Nucleus accumbens (tissue), 56 donors: ENCODE measurements at regions not wholly inside any gene's neighbourhood (a gene's known extent, or its start where the extent isn't known, plus 50 kb on each side); places are given as distances from the start of the nearest gene placed in this dataset.
"Not testable (repeated sequence)": the region's sequence is repeated elsewhere in the genome, so short reads cannot be mapped to it uniquely, and the experiment has no call there.

Experiments used
- DNase-seq, 56 donors: peaks; one replicate each; lab custom pipeline; 2025; lab: John Stamatoyannopoulos, UW

DNA sequence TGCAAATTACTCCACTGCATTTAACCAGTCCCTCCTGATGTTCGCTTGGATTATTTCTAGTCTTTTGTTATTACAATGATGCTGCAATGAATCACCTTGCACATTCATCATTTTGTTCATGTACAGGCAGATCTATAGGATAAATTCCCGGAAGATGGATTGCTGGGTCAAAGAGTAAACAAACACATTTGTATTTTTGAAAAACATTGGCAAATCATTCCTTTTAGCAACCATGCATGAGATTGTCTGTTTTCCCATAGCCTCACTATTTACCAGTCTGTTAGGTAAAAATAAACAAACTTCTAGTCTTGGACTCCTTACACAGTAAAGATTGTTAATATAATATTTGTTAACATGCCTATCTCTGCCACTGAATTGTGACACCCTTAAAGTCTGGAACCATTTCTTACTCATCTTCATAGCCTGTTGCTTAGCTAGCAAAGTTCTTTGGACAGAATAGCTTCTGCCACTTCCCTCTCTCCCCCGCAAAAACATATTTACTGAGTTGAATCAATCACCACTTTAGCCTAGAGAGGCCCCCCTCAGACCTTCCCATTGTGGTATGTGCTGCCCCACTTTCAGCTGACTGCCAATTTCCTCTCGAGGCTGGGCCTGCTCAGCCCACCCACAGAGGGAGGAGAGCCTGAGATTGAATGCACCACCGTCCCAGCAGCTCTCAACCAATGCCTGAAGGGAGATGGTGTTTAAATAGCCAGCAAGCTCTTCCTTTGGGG is 108.4 kb upstream of the ATXN3L start:
- no peak for DNase-seq

DNA sequence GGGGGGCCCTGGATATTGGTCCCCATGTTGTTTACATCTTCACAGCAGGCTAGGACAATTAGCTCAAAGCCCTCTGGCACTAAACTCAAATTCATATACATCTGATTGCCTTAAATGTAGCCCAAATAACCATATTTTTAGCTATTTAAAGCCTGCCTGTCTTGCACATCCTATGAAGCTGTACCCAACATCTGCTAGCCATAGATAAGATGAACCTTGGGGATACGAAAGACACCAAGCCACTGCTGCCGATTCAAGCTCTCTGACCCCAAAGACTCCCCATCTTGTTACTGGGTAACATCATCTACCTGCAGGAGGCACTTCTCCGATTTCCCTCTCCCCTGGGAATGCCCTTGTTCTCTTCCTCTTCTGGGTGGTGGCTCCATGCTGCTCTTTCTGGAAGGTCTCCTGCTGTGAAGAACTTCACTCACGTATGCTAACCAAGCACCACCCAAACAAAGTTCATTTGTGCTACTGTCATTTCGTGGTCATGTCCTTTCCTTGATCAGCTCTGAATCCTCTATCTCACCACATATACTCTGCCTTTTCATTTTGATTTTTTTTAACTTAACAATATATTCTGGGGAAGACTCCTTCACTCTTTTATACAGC is 107.7 kb upstream of the ATXN3L start:
- no peak for DNase-seq

DNA sequence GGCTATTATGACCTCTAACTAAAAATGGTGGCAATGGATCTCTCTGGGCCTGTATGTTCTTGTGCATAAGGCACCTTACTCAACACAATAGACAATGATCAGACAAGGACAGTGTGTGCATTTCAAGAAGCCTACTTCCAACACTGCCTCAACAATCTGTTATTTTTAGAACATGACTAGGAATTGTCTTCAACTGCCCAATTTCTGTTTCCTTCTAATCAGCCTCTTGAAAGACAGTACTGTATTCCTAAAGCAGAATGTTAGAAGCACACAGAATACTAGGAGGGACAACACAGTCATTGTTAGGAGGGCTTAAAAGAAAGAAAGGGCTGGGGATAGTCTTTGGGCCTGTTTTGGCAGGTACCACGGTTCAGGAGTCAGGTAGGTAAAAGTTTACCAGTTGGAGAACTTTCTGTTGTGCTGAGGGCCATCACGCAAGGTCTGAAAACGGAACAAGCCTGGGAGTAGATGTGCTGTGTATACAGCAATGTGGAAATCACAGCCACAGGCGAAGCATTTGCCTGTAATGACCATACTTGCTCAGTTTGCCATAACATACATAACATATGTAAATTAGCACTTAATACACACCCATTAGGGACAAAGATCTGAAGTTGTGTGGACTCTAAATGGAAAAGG is 100.8 kb upstream of the ATXN3L start:
- peak in 1 of 56 donors; percentile 4 for DNase-seq

DNA sequence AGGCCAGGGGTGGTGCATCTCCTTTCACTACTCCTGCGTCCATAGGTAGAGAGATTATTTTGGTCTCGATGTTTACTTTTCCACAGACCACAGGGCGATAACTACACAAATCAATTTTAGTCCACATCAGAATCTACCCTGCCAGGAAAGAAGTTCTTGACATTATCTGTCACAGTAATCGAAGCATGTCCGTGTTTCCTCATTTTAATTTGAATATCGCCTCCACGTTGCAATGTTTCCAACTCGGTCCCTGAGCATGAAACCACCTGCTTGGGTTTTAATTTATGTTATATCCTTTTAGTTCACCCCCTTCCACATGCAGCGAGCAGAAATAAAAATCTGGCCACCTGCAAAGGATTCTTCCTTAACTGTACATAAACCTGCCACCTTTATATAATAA is 100.1 kb upstream of the ATXN3L start:
- DNase-seq: no peak

DNA sequence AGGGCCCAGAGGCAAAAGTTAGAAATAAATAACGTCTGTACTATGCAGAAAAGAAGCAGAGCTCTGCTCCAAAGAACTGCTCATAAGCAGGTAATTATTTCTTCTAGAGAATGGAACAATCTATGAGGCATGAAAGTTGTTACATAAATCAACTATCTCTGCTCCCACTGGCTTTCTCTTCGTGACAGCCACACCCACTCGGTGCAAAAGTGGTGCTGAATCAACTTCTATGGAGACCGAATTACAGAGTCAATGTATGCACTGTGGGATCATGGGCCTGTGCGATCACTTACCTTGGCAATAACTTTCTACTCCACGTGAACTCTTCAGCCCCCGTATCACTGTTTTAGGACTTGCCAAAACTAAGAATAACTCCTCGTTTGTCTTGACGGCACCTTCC is 99.4 kb upstream of the ATXN3L start:
- peak in 17 of 56 donors; percentile 0 to 48 (median 7) for DNase-seq

DNA sequence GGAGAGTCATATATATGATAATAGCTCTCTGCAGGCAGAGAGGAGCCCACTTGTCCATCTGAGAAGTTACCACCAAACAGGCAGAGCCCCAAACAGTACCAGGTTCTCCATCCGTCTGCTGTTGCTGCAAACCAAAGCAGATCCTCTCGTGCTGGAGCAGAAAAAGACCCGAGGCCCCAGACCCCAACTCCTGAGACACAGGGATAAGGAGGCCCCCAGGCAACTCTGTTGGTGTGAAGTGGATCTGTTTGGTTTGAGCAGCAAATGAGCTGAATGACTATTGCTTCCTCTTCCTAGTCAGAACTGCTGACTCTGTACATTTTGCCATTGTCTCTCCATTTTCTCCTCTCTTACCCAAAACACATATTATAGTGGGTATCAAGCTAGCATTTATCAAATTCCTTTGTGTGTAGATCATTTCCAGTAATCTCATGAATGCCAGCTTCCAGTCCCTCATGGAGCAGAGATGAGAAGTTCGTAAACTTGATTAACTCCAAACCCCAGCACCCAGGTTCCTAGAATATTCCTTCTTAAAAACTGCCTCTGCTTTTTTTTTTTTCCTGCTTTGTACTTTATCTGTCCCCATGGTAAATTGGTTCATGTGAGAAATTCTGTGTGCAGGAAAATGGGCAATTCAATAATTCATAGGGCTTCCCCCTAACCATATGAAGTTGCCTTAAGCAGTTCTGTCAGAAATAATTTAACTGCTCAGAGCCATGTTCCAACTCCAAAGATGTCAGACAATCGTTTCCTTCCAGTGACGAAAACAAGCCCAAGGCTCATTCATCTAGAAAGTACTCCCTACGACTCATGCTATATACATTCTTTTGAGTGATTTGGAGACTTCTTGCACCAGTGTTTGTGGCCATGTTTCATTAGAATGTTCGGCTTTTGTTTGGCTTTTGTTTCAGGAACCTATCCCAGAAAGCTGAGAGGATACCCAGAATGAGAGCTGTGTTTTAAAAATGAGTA is 98.6 kb upstream of the ATXN3L start:
- no peak for DNase-seq

DNA sequence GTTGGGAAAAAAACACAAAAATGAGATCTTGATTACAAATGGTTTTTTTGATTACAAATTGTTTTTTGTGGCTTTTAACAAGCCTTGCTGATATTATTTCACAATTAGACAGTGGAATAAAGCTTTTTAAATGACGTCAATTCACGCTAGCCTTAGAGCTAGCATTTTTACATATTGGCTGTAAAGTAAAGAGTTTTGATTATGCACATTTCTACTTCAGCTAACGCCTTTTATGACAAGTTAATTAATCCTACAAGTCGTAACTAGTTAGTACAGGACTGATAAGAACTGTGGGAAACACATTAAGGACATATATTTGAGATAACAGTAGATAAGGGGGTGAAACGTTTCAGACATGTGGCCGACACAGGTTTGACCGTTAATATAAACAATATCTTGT is 95.7 kb upstream of the ATXN3L start:
- DNase-seq: no peak

DNA sequence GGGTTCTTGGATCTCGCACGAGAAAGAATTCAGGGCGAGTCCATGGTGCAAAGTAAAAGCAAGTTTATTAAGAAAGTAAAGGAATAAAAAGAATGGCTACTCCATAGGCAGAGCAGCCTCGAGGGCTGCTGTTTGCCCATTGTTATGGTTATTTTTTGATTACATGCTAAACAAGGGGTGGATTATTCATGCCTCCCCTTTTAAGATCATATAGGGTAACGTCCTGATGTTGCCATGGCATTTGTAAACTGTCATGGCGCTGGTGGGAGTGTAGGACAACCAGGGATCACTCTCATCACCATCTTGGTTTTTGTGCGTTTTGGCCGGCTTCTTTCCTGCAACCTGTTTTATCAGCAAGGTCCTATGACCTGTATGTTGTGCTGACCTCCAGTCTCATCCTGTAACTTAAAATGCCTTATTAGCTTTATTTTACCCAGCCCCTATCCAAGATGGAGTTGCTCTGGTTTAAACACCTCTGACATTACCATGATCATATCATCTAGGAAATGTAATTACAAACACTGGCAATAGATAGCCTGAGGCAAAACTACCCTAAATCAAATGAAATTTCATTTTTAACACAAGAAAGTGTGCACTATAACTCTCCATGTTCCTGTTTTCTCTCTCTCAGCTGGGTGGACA is 94.3 kb upstream of the ATXN3L start:
- DNase-seq: no peak

DNA sequence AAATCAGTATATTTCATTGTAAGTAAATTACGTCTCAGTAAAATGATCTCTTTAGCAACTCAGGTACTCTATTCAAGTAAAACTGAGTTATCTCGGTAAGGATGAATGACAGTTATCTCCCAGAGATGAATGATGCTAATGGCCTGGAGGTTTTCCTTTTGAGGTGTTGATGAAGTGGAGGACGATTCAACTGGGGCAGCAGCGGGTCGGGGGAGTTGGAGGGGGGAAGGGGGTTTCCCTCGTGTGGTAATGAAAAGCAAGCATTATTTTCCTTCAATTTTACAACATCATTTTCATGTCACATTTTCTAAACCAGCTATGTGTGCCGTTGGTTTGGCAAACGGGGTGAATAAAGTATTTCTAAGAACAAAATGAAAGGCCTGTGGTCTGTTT is 92.4 kb upstream of the ATXN3L start:
- no peak for DNase-seq

DNA sequence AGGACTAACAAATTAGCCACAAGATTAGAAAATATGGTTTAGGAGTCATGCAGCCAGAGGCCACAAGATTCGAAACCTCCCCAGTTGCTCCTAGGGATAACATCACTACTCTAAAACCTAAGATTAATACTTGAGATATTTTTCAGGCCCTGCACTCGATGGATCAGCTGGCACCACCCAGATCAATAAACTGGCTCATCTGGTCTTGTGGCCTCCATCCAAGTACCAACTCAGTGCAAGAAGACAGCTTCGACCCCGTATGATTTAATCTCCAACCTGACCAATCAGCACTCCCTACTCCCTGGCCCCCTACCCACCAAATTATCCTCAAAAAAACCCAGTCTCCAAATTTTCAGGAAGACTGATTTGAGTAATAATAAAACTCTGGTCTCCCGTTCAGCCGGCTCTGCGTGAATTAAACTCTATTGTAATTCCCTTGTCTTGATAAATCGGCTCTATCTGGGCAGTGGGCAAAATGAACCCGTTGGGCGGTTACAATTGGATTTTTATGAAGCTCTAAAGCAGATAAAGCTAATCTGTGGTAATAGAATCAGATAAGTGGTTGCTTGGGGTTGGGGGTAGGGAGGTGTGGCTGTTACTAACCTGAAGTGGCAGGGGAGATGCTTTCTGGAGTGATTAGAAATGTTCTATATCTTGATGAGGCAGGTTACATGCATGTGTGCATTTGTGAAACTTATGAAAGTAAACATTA is 91.8 kb upstream of the ATXN3L start:
- DNase-seq: no peak

DNA sequence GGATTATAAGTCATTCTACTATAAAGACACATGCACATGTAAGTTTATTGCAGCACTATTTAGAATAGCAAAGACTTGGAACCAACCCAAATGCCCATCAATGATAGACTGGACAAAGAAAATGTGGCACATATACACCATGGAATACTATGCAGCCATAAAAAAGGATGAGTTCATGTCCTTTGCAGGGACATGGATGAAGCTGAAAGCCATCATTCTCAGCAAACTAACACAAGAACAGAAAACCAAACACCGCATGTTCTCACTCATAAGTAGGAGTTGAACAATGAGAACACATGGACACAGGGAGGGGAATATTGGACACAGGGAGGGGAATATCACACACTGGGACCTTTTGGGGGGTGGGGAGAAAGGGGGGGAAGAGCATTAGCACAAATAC is 88.7 kb upstream of the ATXN3L start:
- DNase-seq: not testable (repeated sequence)

DNA sequence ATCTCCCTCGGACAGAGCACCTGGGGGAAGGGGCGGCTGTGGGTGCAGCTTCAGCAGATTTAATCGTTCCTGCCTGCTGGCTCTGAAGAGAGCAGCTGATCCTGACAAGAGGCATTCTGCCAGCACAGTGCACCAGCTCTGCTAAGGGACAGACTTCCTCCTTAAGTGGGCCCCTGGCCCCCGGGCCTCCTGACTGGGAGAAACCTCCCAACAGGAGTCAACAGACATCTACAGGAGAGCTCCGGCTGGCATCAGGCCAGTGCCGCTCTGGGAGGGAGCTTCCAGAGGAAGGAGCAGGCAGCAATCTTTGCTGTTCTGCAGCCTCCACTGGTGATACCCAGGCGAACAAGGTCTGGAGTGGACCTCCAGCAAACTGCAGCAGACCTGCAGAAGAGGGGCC is 84.9 kb upstream of the ATXN3L start:
- DNase-seq: peak in 3 of 56 donors; percentile 0 to 2 (median 1)

DNA sequence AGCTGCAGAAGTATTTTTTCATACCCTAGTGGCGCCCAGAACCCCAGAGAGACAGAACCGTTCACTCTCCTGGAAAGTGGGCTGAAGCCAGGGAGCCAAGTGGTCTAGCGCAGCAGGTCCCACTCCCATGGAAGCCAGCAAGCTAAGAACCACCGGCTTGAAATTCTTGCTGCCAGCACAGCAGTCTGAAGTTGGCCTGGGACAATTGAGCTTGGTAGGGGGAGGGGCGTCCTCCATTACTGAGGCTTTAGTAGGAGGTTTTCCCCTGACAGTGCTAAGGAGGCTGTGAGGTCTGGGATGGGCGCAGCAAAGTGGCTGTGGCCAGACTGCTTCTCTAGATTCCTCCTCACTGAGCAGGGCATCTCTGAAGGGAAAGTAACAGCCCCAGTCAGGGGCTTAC is 84.5 kb upstream of the ATXN3L start:
- DNase-seq: no peak

DNA sequence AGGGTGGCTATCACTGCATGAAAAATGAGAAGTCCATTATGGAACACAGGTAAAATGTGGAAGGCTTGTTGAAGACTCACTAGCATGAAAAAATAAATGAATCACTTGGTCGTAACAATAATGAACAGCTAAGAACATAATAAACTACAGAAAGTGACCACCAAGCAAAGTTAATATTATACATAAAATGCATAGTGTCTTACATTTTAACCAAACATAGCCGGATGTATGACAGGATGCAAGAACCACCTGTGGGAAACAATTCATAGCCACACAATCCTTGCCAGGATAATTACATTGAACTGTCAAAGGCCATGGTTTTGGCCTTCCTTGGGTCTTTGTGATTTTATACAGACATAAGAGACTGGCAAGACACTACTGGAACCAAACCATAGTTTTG is 81.9 kb upstream of the ATXN3L start:
- DNase-seq: no peak

DNA sequence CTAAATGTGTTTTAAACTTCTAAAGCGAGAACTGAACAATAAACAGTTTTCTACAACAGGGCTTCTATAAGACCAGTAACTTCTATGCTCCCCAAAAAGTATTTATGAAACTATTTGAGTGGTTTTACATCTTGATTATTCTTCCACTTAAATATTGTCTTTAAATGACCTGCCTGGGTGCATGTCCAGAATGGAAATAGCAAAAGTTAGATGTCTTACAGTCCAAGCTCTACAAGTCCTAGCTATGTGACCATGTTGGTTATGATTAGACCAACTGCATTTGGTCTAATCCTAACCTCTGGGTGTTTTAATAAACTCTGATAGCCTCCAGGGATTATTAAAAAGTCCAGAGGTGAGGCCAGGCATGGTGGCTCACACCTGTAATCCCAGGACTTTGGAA is 79.0 kb upstream of the ATXN3L start:
- no peak for DNase-seq

DNA sequence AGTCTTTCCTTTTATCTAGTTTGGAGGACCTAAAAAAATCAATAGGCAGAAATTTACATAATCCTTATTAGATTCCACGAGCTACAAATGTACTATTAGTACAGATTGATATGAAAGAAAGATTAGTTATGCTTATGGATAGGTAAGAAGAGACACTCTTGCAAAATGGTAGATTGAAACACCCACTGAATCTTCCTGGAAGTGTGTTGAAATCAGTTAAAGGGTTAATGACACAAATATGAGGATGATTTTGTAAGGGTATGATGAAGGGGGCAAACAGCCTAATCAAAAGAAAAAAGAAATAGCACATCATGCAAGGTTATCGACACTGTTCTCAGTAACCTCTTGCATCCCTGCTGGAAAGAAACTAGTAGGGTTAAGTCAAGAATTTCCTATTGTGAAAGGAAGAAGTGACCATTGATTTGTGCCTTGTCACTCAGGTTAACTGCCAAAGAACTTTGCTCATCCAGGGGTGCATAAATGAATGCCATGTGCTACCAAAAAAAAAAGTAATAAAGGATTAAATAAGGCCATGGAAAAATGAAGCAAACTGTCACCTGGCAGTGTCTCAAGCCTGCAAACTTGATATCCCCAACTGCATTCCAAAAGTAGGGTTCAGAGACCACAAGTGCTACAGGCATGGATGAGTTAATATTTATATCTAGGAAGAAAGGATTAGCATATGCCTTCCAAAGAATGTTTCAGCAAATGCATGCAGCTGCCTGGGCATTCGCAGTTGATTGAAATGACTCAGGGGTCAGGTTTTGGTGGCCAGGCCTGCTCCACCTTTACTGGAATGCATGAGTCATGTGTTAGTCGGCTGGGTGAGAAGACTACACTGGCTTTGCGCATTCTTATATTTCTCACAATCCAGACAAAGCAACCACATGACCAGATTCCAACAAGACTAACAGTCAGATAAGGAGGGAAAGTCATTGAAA is 78.3 kb upstream of the ATXN3L start:
- no peak for DNase-seq

DNA sequence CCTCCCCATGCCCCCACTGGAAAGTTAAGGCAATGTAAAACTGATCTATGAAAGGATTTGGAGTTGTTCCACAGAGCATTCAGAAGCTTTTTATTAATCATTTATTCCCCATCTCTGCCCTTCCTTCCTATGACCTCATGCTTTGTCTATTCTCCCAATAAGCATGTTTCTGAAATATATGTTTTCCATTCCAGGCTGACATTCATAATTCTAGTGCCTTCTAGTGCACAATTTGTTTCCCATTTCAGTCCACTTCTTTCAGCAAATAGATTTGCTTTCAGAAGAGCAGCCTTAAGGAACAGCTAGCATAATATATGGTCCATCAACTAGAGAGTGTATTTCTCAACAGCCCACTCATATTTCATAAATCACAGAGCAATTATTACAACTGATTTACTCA is 77.1 kb upstream of the ATXN3L start:
- no peak for DNase-seq

DNA sequence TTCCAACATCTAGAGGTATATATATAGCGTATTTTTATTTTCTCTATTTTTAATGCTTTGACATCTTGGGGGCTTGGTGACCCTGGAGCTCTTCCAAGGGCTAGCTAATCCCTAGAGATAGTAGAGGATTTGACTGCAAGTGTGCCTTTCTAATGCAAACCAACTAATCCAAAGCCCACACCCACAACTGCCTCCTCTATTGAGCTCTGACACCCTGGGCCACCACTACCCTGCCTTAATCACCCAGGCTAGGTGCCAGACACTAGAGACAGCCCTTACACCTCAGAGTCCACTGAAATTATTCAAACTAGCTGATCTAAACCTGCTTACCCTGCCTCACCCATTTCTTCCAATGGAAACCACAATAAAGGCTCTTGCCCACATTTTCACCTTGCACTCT is 69.6 kb upstream of the ATXN3L start:
- DNase-seq: no peak
